Liver (tissue), 8 donors: ENCODE measurements at regions not wholly inside any gene's neighbourhood (a gene's known extent, or its start where the extent isn't known, plus 50 kb on each side); places are given as distances from the start of the nearest gene placed in this dataset.

Source experiments
- DNase-seq: peaks from one replicate; pipeline ENCODE4 v3.0.0-alpha.2; 2017; ENCODE audit warnings: low spot score
- H3K27ac ChIP-seq, 2 donors: one replicate each; pipeline ENCODE4 v1.7.0; 2013; ENCODE audit warnings: inconsistent platforms in 2 of 2, low read length in 2 of 2, control low read depth in 1 of 2, low read depth in 1 of 2, mild to moderate bottlenecking in 1 of 2
- H3K27me3 ChIP-seq, 4 donors: one replicate each; pipeline versions ENCODE4 v1.6.1 to v1.7.0; 2013; ENCODE audit warnings: low read length in 3 of 4, inconsistent platforms in 1 of 4, mild to moderate bottlenecking in 1 of 4, moderate library complexity in 1 of 4; ENCODE audit not compliant: control insufficient read depth in 4 of 4, insufficient read depth in 4 of 4
- H3K36me3 ChIP-seq, 4 donors: one replicate each; pipeline versions ENCODE4 v1.6.1 to v1.7.0; 2013; ENCODE audit warnings: low read length in 3 of 4, mild to moderate bottlenecking in 3 of 4, low read depth in 1 of 4, moderate library complexity in 1 of 4; ENCODE audit not compliant: control insufficient read depth in 4 of 4, insufficient read depth in 3 of 4
- H3K4me1 ChIP-seq, 4 donors: one replicate each; pipeline versions ENCODE4 v1.6.1 to v1.7.0; 2013; ENCODE audit warnings: low read length in 3 of 4, mild to moderate bottlenecking in 3 of 4, moderate library complexity in 1 of 4; ENCODE audit not compliant: control insufficient read depth in 4 of 4, insufficient read depth in 4 of 4
- H3K4me3 ChIP-seq, 3 donors: one replicate each; pipeline versions ENCODE4 v1.6.1 to v1.7.0; 2013; ENCODE audit warnings: low read length in 3 of 3, control low read depth in 1 of 3, low read depth in 1 of 3, mild to moderate bottlenecking in 1 of 3
- H3K9ac ChIP-seq, 2 donors: one replicate each; pipeline ENCODE4 v1.7.0; 2013; ENCODE audit warnings: low read length in 2 of 2, mild to moderate bottlenecking in 2 of 2, moderate library complexity in 2 of 2, control low read depth in 1 of 2, low read depth in 1 of 2
- H3K9me3 ChIP-seq, 4 donors: one replicate each; pipeline versions ENCODE4 v1.6.1 to v1.7.0; 2013; ENCODE audit warnings: low read length in 3 of 4; ENCODE audit not compliant: control insufficient read depth in 4 of 4
- EGR1 ChIP-seq, 2 donors: IDR thresholded peaks; 2 replicates each; pipeline ENCODE4 v1.6.1; 2016 to 2018; ENCODE audit warnings: antibody characterized with exemption in 2 of 2, low read depth in 2 of 2
- FOXA1 ChIP-seq: IDR thresholded peaks from 2 replicates; pipeline ENCODE4 v1.6.1; 2016; ENCODE audit warnings: antibody characterized with exemption
- FOXA2 ChIP-seq: IDR thresholded peaks from 2 replicates; pipeline ENCODE4 v1.6.1; 2016; ENCODE audit warnings: antibody characterized with exemption
- GABPA ChIP-seq, 2 donors: IDR thresholded peaks in 1 of 2; conservative IDR thresholded peaks in 1 of 2; 2 replicates each; pipeline ENCODE4 v1.6.1; 2016; ENCODE audit warnings: antibody characterized with exemption in 2 of 2, mild to moderate bottlenecking in 1 of 2, moderate library complexity in 1 of 2
- HNF4A ChIP-seq, 2 donors: conservative IDR thresholded peaks; 2 replicates each; pipeline ENCODE4 v1.6.1; 2016; ENCODE audit warnings: antibody characterized with exemption in 2 of 2, mild to moderate bottlenecking in 2 of 2
- HNF4G ChIP-seq: IDR thresholded peaks from 2 replicates; pipeline ENCODE4 v1.6.1; 2016; ENCODE audit warnings: antibody characterized with exemption
- JUND ChIP-seq, 2 donors: IDR thresholded peaks; 2 replicates each; pipeline ENCODE4 v1.6.1; 2016; ENCODE audit warnings: antibody characterized with exemption in 2 of 2
- NR2F2 ChIP-seq: IDR thresholded peaks from 2 replicates; pipeline ENCODE4 v1.6.1; 2016; ENCODE audit warnings: antibody characterized with exemption
- RAD21 ChIP-seq, 2 donors: IDR thresholded peaks; 2 replicates each; pipeline ENCODE4 v1.6.1; 2016; ENCODE audit warnings: antibody characterized with exemption in 2 of 2, mild to moderate bottlenecking in 2 of 2
- RXRA ChIP-seq, 2 donors: IDR thresholded peaks; 2 replicates each; pipeline ENCODE4 v1.6.1; 2017 to 2018; ENCODE audit warnings: antibody characterized with exemption in 2 of 2, mild to moderate bottlenecking in 1 of 2
- SP1 ChIP-seq: IDR thresholded peaks from 2 replicates; pipeline ENCODE4 v1.6.1; 2018; ENCODE audit warnings: antibody characterized with exemption, mild to moderate bottlenecking
- TAF1 ChIP-seq: conservative IDR thresholded peaks from 2 replicates; pipeline ENCODE4 v1.6.1; 2016; ENCODE audit warnings: antibody characterized with exemption, mild to moderate bottlenecking
- YY1 ChIP-seq: IDR thresholded peaks from 2 replicates; pipeline ENCODE4 v1.6.1; 2016; ENCODE audit warnings: antibody characterized with exemption, mild to moderate bottlenecking
- WGBS: extraction: QIAGEN DNeasy Blood & Tissue Kit; methylation state at CpG from one replicate; pipeline ENCODE4 v1.1.7; 2013; 5-methylcytosine and 5-hydroxymethylcytosine counted together
- TF ChIP-seq, protein P1 (sequence below): IDR thresholded peaks from 2 replicates; pipeline ENCODE4 v1.6.1; 2016; ENCODE audit warnings: antibody characterized with exemption, mild to moderate bottlenecking
- TF ChIP-seq, protein P2 (sequence below): IDR thresholded peaks from 2 replicates; pipeline ENCODE4 v1.6.1; 2016; ENCODE audit warnings: antibody characterized with exemption
- TF ChIP-seq, protein P3 (sequence below): IDR thresholded peaks from 2 replicates; pipeline ENCODE4 v1.6.1; 2016; ENCODE audit warnings: antibody characterized with exemption
- TF ChIP-seq, protein P4 (sequence below): IDR thresholded peaks from 2 replicates; pipeline ENCODE4 v1.6.1; 2016; ENCODE audit warnings: antibody characterized with exemption
- TF ChIP-seq, protein P5 (sequence below): fragments of 150-350 bp; IDR thresholded peaks from 2 replicates; pipeline ENCODE4 v1.5.1; 2017; ENCODE audit warnings: improper control_type of control experiment, low read depth, low read length; ENCODE audit not compliant: missing input control
- donor health status: healthy.
- donor health status: healthy.
- donor health status: healthy.
- donor health status: healthy.
- donor health status: healthy.

DNA sequence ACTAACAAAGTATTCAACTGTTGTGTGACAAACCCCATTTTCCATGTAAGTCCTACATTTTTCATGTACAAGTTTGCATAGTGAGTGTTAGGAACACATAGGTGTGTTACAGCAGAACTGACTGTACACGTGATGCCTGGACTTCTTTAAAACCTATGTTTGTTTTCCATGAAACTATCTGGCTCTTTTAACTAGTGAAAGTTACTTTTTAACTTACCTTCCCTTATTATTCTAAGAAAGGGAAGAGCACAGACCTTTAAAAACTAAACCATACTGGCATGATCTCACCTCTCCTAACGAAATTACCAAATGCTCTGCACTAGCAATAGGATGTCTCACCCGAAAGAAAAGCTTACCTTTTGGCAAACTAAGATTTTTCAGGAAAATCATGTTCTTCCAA lies 87.8 kb downstream of the CENPW start:
- WGBS: 30% methylated on average over 3 of the region's 3 CpGs
- H3K9ac ChIP-seq: peak overlapping the region in 1 of 2 donors; percentile 7
- H3K9me3 ChIP-seq: no peaks in the 10 kb centered on the region
- no peaks in the 10 kb centered on the region for H3K36me3 ChIP-seq
- TF ChIP-seq SP1 (peak; percentile 59), NR2F2 (no peak), GABPA (IDR thresholded peaks at IDR 0.05 in 1 of 2, conservative IDR thresholded peaks at IDR 0.05 in 1 of 2) (no peak), HNF4G (no peak), EGR1 (IDR thresholded peaks at IDR 0.05; ENCODE audit: low read depth in 2 of 2) (peak in 1 of 2 donors; percentile 53), FOXA1 (peak; percentile 15), RAD21 (IDR thresholded peaks at IDR 0.05) (peak; percentile 46 to 48), YY1 (peak; percentile 37), HNF4A (conservative IDR thresholded peaks at IDR 0.05) (peak; percentile 40 to 62), TAF1 (no peak), FOXA2 (peak; percentile 36), JUND (IDR thresholded peaks at IDR 0.05) (peak in 1 of 2 donors; percentile 69), RXRA (IDR thresholded peaks at IDR 0.05) (peak in 1 of 2 donors; percentile 58)
- TF ChIP-seq, protein P1, sequence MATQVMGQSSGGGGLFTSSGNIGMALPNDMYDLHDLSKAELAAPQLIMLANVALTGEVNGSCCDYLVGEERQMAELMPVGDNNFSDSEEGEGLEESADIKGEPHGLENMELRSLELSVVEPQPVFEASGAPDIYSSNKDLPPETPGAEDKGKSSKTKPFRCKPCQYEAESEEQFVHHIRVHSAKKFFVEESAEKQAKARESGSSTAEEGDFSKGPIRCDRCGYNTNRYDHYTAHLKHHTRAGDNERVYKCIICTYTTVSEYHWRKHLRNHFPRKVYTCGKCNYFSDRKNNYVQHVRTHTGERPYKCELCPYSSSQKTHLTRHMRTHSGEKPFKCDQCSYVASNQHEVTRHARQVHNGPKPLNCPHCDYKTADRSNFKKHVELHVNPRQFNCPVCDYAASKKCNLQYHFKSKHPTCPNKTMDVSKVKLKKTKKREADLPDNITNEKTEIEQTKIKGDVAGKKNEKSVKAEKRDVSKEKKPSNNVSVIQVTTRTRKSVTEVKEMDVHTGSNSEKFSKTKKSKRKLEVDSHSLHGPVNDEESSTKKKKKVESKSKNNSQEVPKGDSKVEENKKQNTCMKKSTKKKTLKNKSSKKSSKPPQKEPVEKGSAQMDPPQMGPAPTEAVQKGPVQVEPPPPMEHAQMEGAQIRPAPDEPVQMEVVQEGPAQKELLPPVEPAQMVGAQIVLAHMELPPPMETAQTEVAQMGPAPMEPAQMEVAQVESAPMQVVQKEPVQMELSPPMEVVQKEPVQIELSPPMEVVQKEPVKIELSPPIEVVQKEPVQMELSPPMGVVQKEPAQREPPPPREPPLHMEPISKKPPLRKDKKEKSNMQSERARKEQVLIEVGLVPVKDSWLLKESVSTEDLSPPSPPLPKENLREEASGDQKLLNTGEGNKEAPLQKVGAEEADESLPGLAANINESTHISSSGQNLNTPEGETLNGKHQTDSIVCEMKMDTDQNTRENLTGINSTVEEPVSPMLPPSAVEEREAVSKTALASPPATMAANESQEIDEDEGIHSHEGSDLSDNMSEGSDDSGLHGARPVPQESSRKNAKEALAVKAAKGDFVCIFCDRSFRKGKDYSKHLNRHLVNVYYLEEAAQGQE: no peak
- TF ChIP-seq, protein P2, sequence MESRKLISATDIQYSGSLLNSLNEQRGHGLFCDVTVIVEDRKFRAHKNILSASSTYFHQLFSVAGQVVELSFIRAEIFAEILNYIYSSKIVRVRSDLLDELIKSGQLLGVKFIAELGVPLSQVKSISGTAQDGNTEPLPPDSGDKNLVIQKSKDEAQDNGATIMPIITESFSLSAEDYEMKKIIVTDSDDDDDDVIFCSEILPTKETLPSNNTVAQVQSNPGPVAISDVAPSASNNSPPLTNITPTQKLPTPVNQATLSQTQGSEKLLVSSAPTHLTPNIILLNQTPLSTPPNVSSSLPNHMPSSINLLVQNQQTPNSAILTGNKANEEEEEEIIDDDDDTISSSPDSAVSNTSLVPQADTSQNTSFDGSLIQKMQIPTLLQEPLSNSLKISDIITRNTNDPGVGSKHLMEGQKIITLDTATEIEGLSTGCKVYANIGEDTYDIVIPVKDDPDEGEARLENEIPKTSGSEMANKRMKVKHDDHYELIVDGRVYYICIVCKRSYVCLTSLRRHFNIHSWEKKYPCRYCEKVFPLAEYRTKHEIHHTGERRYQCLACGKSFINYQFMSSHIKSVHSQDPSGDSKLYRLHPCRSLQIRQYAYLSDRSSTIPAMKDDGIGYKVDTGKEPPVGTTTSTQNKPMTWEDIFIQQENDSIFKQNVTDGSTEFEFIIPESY: peak; percentile 42
- TF ChIP-seq, protein P3, sequence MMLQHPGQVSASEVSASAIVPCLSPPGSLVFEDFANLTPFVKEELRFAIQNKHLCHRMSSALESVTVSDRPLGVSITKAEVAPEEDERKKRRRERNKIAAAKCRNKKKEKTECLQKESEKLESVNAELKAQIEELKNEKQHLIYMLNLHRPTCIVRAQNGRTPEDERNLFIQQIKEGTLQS: no peak
- TF ChIP-seq, protein P4, sequence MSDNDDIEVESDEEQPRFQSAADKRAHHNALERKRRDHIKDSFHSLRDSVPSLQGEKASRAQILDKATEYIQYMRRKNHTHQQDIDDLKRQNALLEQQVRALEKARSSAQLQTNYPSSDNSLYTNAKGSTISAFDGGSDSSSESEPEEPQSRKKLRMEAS: no peak
- TF ChIP-seq, protein P5, sequence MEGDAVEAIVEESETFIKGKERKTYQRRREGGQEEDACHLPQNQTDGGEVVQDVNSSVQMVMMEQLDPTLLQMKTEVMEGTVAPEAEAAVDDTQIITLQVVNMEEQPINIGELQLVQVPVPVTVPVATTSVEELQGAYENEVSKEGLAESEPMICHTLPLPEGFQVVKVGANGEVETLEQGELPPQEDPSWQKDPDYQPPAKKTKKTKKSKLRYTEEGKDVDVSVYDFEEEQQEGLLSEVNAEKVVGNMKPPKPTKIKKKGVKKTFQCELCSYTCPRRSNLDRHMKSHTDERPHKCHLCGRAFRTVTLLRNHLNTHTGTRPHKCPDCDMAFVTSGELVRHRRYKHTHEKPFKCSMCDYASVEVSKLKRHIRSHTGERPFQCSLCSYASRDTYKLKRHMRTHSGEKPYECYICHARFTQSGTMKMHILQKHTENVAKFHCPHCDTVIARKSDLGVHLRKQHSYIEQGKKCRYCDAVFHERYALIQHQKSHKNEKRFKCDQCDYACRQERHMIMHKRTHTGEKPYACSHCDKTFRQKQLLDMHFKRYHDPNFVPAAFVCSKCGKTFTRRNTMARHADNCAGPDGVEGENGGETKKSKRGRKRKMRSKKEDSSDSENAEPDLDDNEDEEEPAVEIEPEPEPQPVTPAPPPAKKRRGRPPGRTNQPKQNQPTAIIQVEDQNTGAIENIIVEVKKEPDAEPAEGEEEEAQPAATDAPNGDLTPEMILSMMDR: no peak
- H3K4me1 ChIP-seq: peaks cover 0 to 14% (median 8%) of the 10 kb centered on the region in 4 donors
- peak overlapping the region; percentile 12 to 47 for H3K27ac ChIP-seq
- no peak for DNase-seq
- no peak overlapping the region for H3K4me3 ChIP-seq
- H3K27me3 ChIP-seq: no peaks in the 10 kb centered on the region
